Stimulated activated CD8-positive, alpha-beta memory T cell treated with anti-CD3 and anti-CD28 coated beads, Interleukin-4, amount 100 ng/mL, for 1 hour (primary cell): ENCODE measurements at regions not wholly inside any gene's neighbourhood (a gene's known extent, or its start where the extent isn't known, plus 50 kb on each side); places are given as distances from the start of the nearest gene placed in this dataset.

Experiments
- DNase-seq, 2 donors: peaks; one replicate each; pipeline ENCODE4 v3.0.0-alpha.2; 2020; ENCODE audit warnings: low read depth in 2 of 2, low spot score in 1 of 2

DNA sequence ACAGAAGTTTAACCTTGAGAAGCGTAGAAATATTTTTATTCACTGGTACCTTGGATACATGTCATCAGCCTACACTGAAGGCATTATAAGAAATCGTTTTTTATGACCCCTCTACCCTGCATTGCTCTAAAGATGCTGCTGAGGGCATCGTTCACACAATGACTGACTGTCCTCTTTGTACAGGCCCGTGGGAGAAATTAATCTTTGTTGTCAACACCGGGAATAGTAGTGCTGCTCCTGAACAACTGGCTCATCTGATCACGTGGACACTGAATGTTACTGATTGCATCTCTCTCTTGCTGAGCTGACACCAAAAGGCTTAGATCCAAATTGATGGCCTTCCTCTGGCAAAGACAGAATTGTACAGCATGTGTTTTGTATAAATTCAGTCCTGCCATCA, 157.1 kb upstream of the SMLR1 start:
- DNase-seq: no peak

DNA sequence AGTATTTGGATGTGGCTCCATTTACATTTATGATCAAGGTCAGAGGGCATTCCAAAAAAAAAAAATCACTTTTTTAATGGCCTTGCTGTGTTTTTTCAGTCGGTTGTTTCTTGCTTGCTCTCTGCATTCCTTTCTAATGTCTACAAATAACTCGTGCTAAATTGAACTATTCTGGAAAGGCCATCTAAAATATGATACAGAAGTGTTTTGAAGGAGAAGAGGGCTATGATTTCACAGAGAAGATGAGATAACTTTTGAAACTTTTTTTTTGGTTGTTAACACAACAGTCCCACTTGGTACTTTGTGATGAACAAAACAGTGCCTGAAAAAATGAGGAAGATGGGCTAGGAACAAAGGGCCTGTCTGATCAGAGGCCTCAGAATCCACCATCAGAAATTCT, 156.1 kb upstream of the SMLR1 start:
- DNase-seq: no peak

DNA sequence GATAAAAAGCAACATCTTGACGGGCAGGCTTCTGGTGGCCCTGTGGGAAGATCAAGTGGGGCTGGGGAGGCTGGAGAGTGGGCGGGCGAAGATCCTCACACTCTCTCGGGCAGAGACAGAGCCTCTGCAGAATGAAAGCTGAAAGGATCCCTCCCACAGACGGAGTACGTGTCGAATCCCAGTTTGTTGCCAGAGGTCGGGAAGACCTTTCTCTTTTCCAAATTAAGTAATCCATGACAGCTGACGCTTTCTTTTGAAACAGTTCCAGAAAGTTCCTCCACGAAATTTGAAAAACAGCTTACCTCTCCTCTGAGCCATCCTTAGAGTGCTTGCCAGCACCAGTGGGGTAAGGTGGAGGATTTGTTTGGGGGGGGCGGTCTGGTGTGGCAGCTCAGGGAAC, 155.6 kb upstream of the SMLR1 start:
- no peak for DNase-seq

DNA sequence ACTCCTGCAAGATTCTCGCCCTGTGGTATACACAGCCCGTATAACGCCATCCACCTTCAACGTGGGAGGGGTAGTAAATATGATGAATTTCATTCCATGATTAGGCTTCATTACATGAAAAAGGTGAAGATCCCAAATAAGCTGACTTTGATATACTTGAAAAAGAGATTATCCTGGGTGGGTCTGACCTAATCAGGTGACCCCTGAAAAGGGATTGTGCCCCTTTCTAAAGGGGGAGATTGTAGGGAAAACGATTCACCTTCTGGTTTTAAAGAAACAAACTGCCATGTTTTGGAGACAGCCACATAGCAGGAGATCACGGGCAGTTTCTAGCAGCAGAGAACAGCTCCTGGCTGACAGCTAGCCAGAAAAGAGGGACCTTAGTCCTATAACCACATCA, 155.1 kb upstream of the SMLR1 start:
- DNase-seq: no peak

DNA sequence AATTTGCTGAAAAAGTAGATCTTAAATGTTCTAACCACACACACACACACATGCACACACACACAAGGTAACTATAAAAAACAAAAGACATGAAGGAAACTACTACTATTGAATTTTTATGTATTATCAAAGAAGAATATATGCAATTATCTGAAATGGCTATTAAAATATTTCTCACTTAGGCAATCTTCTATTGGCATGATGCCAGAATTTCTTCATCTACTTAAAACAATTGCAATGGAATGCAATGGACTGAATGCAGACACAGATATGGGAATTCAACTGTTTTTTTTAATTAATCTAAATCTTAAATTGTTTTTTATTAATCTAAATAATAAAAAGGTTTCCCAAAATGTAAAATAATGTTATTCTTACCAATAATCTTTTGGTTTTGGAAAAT, 152.6 kb upstream of the SMLR1 start:
- no peak for DNase-seq

DNA sequence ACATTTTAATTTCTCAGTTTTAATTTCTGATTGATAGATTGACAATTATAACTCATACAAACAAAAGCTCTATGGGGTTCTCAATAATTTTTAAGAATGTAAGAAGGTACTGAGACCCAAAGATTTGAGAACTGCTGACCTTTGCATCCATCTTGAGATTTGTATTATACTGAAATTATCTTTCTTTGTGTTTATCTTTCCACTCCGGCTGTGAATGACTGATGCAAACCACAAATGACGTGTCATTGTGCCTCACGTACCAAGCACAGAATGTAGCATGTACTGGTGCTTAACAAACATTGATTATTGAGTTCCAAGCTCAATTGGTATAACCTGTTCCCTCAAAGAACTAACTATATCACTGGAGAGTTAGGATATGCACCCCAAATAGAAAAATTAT, 152.1 kb upstream of the SMLR1 start:
- DNase-seq: no peak

DNA sequence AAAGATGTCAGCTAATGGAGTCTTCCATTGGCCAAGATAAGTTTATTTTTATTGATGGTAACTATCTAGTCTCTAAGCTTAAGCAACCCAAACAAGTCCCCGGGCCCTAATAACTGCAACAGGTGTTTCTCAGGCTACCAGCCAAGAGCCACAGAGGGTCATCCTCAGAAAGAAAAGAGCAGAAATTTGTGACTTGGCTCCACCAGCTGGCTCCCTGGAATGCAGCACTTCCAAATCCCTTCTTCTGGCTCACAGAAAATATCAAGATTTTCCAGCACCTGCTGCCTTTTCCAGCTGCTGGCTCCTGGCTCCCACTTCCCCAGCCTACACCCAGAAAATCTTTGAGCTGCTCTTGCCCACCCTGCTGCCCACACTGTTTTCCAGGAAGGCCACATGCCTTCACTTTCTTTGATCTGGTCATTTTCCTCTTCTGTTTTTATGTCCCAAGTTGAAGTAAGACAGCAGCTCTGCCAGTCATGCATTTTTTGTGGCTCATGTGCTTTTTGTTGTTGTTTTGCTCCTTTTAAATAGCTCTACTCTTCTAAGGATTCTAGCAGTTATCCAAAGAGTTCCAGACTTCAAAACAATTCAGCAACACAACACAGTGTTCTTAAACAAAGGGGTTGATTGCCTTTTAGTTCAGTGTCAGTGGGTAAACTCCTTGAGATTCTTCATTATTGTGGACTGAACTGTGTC, 151.0 kb upstream of the SMLR1 start:
- DNase-seq: no peak

DNA sequence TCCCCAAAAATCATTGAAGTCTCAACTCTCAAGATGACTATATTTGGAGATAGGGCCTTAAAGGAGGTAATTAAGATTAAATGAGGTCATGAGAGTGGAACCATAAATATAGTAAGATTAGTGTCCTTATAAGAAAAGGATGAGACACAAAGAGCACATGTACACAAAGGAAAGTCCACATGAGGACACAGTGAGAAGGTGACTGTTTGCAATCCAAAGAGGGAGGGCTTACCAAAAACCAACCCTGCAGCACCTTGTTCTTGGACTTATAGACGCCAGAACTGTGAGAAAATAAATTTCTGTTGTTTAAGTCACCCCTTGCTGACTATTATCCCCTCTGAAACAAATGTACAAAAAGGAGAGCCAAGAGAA, 150.4 kb upstream of the SMLR1 start:
- no peak for DNase-seq

DNA sequence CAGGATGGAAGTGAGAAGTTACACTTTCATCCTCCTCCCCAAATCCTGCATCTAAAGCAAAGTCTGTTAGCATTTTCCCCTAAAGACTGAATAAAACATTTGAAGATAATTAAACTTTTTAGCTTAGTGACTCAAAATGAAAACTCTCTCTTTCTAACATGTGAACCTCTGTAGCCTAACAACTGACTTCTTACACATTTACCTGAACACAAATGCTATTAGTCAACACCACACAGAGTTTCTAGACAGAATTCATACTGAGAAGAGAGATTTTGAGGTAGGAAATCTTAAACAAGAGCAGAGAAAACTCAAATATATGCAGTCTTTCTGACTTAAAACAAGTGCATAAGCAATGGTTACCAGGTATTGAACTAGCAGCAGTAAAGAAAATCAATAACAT, 149.9 kb upstream of the SMLR1 start:
- no peak for DNase-seq

DNA sequence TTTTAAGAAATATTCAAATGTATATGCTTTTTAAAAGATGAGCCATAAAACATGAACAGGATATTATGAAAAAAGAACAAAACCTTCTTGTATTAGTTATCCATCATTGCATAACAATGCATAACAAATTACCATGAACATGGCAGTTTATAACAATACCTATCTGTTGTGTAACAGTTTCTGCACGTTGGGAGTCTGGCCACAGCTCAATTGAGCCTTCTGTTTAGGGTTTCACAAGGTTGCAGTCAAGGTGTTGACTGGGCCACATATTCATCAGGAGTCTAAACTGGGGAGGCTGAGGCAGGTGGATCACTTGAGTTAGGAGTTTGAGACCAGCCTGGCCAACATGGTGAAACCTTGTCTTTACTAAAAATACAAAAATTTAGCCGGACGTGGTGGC, 149.4 kb upstream of the SMLR1 start:
- DNase-seq: no peak

DNA sequence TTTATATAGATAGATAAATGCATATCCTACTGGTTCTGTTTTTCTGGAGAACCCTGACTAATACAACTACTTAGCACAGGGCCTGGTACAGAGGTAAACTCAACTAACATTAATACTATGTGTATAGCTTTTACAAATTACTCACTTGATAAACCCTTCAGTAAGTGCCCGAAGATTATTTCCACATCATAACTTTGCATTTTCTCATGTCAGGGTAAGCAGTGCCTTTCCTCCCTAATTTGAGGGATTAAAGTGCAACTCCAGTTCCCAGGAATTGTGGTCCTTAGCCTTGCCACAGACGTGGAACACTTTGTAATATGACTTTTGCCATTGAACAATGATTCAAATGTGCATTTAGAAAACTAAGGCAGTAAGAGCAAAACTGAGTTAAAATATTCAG, 147.5 kb upstream of the SMLR1 start:
- no peak for DNase-seq

DNA sequence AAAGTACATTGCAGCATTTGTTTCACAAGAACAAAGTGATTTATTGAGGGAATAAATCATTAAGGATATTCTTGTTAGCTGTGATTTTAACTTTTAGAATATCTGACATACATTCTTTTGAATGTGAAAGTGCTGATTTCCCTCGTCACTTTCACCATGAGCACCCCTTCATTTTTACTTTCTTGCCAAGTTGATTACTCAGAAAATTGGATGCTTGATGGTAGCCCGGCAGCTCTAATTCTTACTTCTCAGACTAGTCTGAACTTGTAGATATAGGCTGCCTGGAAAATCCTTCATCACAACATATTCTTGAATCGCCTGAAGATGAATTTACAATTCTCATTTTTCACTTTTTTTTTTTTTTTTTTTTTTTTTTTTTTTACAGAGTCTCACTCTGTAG, 147.1 kb upstream of the SMLR1 start:
- DNase-seq: no peak

DNA sequence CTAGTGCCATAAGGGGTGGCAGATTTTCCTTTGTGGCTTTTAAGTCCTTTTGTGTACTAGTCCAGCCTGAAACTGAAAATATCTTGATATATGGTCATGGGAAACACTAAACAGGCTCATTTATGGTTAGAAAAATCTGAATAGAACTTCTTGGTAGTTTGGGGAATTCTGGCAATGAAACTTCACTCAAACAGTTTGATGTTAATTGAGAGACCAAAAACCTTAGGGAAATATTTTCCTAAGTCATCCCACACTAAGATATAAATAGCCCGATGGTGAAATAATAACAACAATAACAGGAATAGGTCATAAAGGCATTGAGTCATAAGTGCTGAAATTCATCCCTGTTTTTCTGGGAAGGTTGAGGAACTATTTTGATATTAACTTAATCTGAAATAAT, 146.2 kb upstream of the SMLR1 start:
- DNase-seq: no peak

DNA sequence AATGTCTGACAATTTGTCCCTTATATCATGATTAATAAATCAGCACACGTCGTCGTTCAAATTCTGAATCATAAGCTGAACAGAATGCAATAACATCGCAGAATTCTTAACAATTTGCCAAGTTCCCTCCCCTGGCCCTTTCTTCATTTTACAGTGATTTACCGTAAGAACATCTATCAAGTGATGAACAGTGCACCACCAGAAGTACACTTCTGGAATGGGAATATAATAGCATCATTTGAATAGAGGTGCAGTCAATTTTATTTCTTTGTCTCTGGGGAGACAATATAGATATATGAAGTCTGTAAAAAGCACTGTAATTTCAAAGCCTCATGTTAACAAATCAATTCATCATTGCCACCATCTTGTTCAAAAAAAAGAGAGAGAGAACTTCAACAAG, 145.1 kb upstream of the SMLR1 start:
- DNase-seq: no peak

DNA sequence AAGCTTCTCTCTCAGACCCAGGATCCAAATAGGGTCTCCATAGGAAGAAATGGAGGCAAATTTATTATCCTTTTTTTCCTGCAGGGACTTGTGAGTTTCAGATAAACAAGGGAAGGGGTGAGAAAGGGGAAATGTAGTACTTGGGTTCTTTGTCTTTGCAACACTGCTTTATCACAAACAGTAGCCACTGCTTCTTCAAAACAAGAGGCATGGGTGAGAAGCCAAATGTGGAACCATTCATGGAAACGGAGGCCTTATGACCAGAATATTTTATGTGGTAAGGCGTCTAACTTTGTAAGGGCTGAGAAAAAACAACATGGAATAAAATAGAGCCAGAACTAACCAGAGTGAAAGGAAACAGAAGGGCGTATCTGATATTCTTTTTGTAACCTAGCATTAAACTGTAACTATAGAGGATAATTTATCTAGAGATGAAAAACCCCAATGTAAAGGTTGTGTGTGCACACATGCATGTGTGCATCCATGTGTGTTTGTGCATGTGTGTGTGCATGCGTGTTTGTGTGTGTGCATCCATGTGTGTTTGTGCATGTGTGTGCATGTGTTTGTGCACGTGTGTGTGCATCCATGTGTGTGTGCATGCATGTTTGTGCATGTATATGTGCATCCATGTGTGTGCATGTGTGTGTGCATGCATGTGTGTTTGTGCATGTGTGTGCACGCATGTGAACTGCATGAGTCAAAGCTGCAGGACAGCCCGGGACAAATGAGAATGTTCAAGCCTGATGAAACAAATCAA, 143.3 kb upstream of the SMLR1 start:
- DNase-seq: no peak

DNA sequence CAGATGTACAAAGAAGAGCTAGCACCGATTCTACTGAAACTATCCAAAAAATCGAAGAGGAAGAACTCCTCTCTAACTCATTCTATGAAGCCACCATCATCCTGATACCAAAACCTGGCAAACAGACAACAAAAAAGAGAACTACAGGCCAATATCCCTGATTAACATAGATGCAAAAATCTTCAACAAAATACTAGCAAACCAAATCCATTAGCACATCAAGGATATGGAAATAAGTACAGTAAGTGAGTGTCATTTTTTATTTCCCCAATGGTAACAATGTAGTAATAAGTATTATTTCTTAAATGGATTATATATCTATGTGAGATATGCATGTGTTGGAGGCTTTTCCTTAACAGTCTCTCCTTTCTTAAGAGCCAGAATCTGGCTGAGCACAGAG, 134.5 kb upstream of the SMLR1 start:
- no peak for DNase-seq

DNA sequence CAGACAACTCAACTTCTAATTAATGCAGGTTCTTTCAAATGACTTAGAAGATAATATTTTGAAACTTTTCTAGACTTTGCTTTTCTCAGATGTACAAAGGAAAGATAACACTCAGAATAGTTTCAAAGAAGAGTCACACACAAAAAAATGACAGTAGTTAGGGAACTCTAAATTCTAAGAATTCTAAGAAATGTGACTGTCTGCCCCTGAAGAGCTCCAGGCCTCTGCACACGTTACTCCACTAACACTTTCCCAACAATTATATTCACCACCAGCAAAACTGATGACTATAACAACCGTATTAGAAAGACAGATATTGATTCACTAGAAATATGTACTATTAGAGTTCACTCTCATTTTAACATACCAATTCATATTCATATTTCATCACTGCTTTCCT, 133.3 kb upstream of the SMLR1 start:
- DNase-seq: no peak

DNA sequence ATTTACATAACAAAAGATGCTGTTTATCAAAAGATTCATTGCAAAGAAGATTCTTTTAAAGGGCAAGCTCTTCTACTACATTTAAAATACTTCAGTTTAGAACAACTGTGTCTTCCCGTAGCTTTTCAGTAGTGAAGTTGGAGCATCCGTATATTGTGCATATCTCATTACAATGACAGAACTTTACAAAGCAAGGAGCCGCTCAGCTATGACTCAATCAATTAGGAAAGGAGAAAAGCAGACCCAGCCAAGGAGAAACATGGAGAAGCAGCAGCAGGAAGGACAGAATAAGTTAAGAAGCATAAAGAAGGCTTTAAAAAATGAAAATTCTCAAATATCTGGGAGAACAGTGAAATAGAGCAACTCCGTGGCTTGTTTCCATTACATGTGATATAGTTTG, 132.6 kb upstream of the SMLR1 start:
- no peak for DNase-seq

DNA sequence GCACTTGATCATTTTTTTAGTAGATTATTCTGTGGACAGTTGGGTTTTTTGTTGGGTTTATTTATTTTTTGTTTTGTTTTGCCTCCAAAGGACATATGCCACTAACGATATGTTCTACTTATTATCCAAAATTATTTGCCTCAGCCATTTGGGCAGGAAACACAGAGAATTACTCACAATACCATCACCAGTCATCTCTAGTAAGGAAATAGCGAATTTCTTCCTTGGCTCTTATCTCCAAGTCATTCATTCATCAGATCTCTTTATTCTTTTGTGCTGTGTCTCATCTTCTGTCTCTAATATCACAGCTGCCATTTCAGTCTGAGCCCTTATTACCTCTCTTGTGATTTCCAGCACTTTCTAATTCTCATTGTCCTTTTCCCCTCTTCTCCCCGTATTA, 130.4 kb upstream of the SMLR1 start:
- DNase-seq: no peak

DNA sequence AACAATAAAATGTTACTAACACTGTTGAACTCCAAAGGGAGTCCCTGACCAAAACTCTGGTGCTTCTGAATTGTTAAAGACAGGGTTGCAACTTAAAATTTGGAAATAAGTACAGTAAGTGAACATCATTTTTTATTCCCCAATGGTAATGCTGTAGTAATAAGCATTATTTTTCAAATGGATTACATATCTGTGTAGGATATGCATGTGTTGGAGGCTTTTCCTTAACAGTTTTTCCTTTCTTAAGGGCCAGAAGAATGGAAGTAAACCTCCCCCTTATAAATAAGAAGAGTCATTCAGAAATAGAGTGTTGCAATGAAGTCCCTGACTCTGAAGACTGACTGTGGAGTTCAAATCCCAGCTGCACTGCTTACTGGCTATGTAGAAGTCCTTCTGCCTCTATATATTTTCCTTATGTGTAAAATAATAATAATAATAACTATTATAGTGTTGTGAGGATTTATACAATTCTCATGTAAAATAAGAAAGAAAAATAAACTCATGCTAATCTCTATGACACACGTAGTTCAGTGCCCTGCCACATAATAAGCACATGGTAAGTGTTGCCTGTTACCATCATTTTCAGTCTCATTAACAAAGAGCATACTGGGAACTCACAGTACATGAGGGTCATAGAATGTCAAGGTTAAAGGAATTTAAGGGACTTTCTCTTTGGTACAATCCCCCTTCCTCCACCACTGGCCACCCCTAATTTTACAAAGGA, 129.8 kb upstream of the SMLR1 start:
- no peak for DNase-seq

DNA sequence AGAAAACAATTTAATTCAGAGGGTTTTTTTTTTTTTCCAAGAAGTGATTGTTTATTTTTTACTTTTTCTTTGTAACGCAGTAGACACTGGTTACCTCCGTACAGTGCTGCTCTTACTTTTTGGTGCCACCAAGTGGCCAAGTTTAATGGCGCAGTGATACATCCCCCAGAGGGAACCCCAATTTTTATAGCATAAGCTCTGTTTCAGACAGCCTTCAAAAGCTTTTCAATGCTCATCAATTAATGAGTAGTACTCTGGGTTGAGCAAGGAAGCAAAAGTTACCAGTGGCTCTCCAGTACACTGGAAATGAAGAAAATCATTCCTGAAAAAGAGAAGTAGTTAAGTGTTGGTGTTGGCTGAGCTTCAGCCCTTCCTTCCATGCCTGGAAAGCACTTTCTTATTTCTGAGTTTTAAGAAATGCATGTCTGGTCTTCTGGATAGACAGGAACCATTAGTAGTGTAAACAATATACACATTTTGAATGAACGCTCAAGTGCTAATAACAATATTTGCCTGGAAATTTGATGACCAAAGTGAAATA, 129.1 kb upstream of the SMLR1 start:
- DNase-seq: peak in 1 of 2 donors; percentile 15

DNA sequence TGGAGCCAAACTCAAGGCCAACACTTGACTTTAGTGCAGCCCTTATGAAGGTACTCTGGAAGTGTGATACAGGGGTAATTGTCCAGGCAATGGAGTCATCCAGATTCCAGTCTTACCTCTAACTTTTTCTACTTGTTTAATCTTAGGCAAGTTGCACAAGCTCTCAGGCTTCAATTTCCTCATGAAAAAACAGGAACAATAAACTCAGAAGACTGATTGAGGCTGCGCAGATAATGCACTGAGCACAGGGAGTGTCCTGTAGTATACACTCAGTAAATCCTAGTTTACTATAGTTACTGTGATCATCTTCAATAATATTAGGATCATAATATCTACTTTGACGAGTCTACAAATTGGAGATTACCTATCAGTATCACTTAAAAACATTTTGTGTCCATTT, 127.5 kb upstream of the SMLR1 start:
- DNase-seq: no peak
